MM.1S (cell line): ENCODE measurements at regions not wholly inside any gene's neighbourhood (a gene's known extent, or its start where the extent isn't known, plus 50 kb on each side); places are given as distances from the start of the nearest gene placed in this dataset.
"Not testable (repeated sequence)": the region's sequence is repeated elsewhere in the genome, so short reads cannot be mapped to it uniquely, and the experiment has no call there.

ENCODE experiments used
- DNase-seq: peaks from one replicate; pipeline ENCODE4 v3.0.0-alpha.2; 2015
- H2AFZ ChIP-seq: fragments of 300-600 bp; sonication (generic); 2 replicates; pipeline ENCODE4 v1.6.0; 2016; ENCODE audit warnings: antibody characterized with exemption, low read length
- H3F3A ChIP-seq: fragments of 300-600 bp; sonication (generic); 2 replicates; pipeline ENCODE4 v1.6.1; 2016; ENCODE audit warnings: mild to moderate bottlenecking, antibody characterized with exemption, low read length, moderate library complexity, mixed read lengths; ENCODE audit not compliant: insufficient read depth
- H3K27ac ChIP-seq: fragments of 300-600 bp; sonication (generic); 2 replicates; pipeline ENCODE4 v1.5.1; 2016; ENCODE audit warnings: mild to moderate bottlenecking, low read length
- H3K27me3 ChIP-seq: fragments of 300-600 bp; sonication (generic); replicated peaks from 2 replicates; pipeline ENCODE4 v1.6.0; 2016; ENCODE audit warnings: low read length; ENCODE audit not compliant: insufficient read depth
- H3K36me3 ChIP-seq: fragments of 300-600 bp; sonication (generic); replicated peaks from 2 replicates; pipeline ENCODE4 v1.6.1; 2016; ENCODE audit warnings: mild to moderate bottlenecking, low read length, mixed read lengths; ENCODE audit not compliant: insufficient read depth
- H3K4me1 ChIP-seq: fragments of 300-600 bp; sonication (generic); 2 replicates; pipeline ENCODE4 v1.6.1; 2016; ENCODE audit warnings: low read length, mixed read lengths
- H3K4me2 ChIP-seq: fragments of 300-600 bp; sonication (generic); 2 replicates; pipeline ENCODE4 v1.6.0; 2016; ENCODE audit warnings: low read depth, low read length
- H3K4me3 ChIP-seq: fragments of 300-600 bp; sonication (generic); 2 replicates; pipeline ENCODE4 v1.5.1; 2016; ENCODE audit warnings: low read length, mixed read lengths
- H3K79me2 ChIP-seq: fragments of 300-600 bp; sonication (generic); 2 replicates; pipeline ENCODE4 v1.6.1; 2016; ENCODE audit warnings: mixed run types, low read length, mixed read lengths
- H3K9ac ChIP-seq: fragments of 300-600 bp; sonication (generic); 2 replicates; pipeline ENCODE4 v1.6.1; 2016; ENCODE audit warnings: low read length, mixed read lengths
- H3K9me2 ChIP-seq: fragments of 300-600 bp; sonication (generic); replicated peaks from 2 replicates; pipeline ENCODE4 v1.6.1; 2016; ENCODE audit warnings: mild to moderate bottlenecking, low read length, mixed read lengths; ENCODE audit not compliant: insufficient read depth
- H3K9me3 ChIP-seq: fragments of 300-600 bp; sonication (generic); replicated peaks from 2 replicates; pipeline ENCODE4 v1.6.1; 2016; ENCODE audit warnings: mild to moderate bottlenecking, low read length, mixed read lengths; ENCODE audit not compliant: insufficient read depth
- H4K20me1 ChIP-seq: fragments of 300-600 bp; sonication (generic); 2 replicates; pipeline ENCODE4 v1.6.1; 2016; ENCODE audit warnings: mild to moderate bottlenecking, low read length, moderate library complexity, mixed read lengths; ENCODE audit not compliant: insufficient read depth
- CTCF ChIP-seq: fragments of 300-600 bp; sonication (generic); IDR thresholded peaks from 2 replicates; pipeline ENCODE4 v1.5.1; 2016; ENCODE audit warnings: antibody characterized with exemption, low read length, mixed read lengths
- EZH2 ChIP-seq: fragments of 300-600 bp; sonication (generic); optimal IDR thresholded peaks from 2 replicates; pipeline ENCODE3; 2017; ENCODE audit warnings: low read depth, mild to moderate bottlenecking, antibody characterized with exemption, low read length, mixed read lengths
- EZH2phosphoT487 ChIP-seq: fragments of 300-600 bp; sonication (generic); IDR thresholded peaks from 2 replicates; pipeline ENCODE4 v1.6.1; 2018; ENCODE audit warnings: antibody characterized with exemption, low read length

- no peak for TF ChIP-seq CTCF
- no peak for TF ChIP-seq EZH2phosphoT487
- no peak for TF ChIP-seq EZH2
- no peaks in the 10 kb centered on the region for H3K79me2 ChIP-seq
- H3K9me3 ChIP-seq = no peaks in the 10 kb centered on the region
- no peaks in the 10 kb centered on the region for H3K9me2 ChIP-seq
- H3K9ac ChIP-seq = no peak overlapping the region
- H2AFZ ChIP-seq = no peak overlapping the region
- no peaks in the 10 kb centered on the region for H3K4me1 ChIP-seq
- H3K27me3 ChIP-seq = no peaks in the 10 kb centered on the region
- no peak for DNase-seq
- no peaks in the 10 kb centered on the region for H4K20me1 ChIP-seq
- H3F3A ChIP-seq = no peaks in the 10 kb centered on the region
- no peak overlapping the region for H3K4me2 ChIP-seq
- H3K36me3 ChIP-seq = no peaks in the 10 kb centered on the region
- H3K4me3 ChIP-seq = no peak overlapping the region
- H3K27ac ChIP-seq = no peak overlapping the region
Observed at GRCh38 chr4:96407738-96408463, 568.0 kb downstream of the PDHA2 start.

GRCh38 chr4:96414853-96415252, 575.0 kb downstream of the PDHA2 start:
- H3K9me2 ChIP-seq, H3F3A ChIP-seq, H3K4me2 ChIP-seq, H4K20me1 ChIP-seq, H3K9ac ChIP-seq, H3K4me1 ChIP-seq, H3K4me3 ChIP-seq, DNase-seq, H3K79me2 ChIP-seq, H3K9me3 ChIP-seq, H3K27me3 ChIP-seq, H2AFZ ChIP-seq, H3K27ac ChIP-seq, H3K36me3 ChIP-seq: not testable (repeated sequence)

GRCh38 chr4:96429657-96430056, 589.8 kb downstream of the PDHA2 start:
- Histone ChIP-seq H3K9me2 (no peaks in the 10 kb centered on the region), H3K9me3 (no peaks in the 10 kb centered on the region), H3K4me2 (no peak overlapping the region), H2AFZ (no peak overlapping the region), H4K20me1 (no peaks in the 10 kb centered on the region), H3K9ac (no peak overlapping the region), H3K4me3 (no peak overlapping the region), H3F3A (no peaks in the 10 kb centered on the region), H3K79me2 (no peaks in the 10 kb centered on the region), H3K27me3 (no peaks in the 10 kb centered on the region), H3K4me1 (no peaks in the 10 kb centered on the region), H3K36me3 (no peaks in the 10 kb centered on the region), H3K27ac (no peak overlapping the region)
- DNase-seq = no peak
- TF ChIP-seq CTCF = no peak
- TF ChIP-seq EZH2 = no peak
- TF ChIP-seq EZH2phosphoT487 = no peak

GRCh38 chr4:96431094-96431493, 591.2 kb downstream of the PDHA2 start:
- H3K4me3 ChIP-seq = no peak overlapping the region
- H3K9me3 ChIP-seq = no peaks in the 10 kb centered on the region
- no peaks in the 10 kb centered on the region for H3K4me1 ChIP-seq
- no peak overlapping the region for H2AFZ ChIP-seq
- DNase-seq = no peak
- H4K20me1 ChIP-seq = no peaks in the 10 kb centered on the region
- H3F3A ChIP-seq = no peaks in the 10 kb centered on the region
- no peak overlapping the region for H3K9ac ChIP-seq
- H3K27me3 ChIP-seq = no peaks in the 10 kb centered on the region
- H3K79me2 ChIP-seq = no peaks in the 10 kb centered on the region
- H3K36me3 ChIP-seq = no peaks in the 10 kb centered on the region
- H3K9me2 ChIP-seq = no peaks in the 10 kb centered on the region
- TF ChIP-seq CTCF = no peak
- TF ChIP-seq EZH2 = no peak
- no peak for TF ChIP-seq EZH2phosphoT487
- H3K4me2 ChIP-seq = no peak overlapping the region
- no peak overlapping the region for H3K27ac ChIP-seq
